Activated naive CD8-positive, alpha-beta T cell (primary cell): ENCODE measurements at regions not wholly inside any gene's neighbourhood (a gene's known extent, or its start where the extent isn't known, plus 50 kb on each side); places are given as distances from the start of the nearest gene placed in this dataset.

ENCODE experiments used
- H3K27ac Mint-ChIP-seq: one replicate; pipeline ENCODE4 v1.8.0; 2021; ENCODE audit warnings: mixed read lengths
- H3K27me3 Mint-ChIP-seq: one replicate; pipeline ENCODE4 v1.8.0; 2021; ENCODE audit warnings: mixed read lengths
- H3K36me3 Mint-ChIP-seq: one replicate; pipeline ENCODE4 v1.8.0; 2021; ENCODE audit warnings: mixed read lengths
- H3K4me1 Mint-ChIP-seq: one replicate; pipeline ENCODE4 v1.8.0; 2021; ENCODE audit warnings: low read depth, mixed read lengths
- H3K4me3 Mint-ChIP-seq: one replicate; pipeline ENCODE4 v1.8.0; 2021; ENCODE audit warnings: mild to moderate bottlenecking, mixed read lengths
- H3K9me3 Mint-ChIP-seq: one replicate; pipeline ENCODE4 v1.8.0; 2021; ENCODE audit warnings: low read depth, mixed read lengths

GRCh38 chr9:89994988-89995613 lies 390.3 kb downstream of the GADD45G start:
- Mint-ChIP-seq H3K27ac (no peak overlapping the region), H3K36me3 (no peaks in the 10 kb centered on the region), H3K4me3 (no peak overlapping the region), H3K27me3 (no peaks in the 10 kb centered on the region), H3K9me3 (no peaks in the 10 kb centered on the region), H3K4me1 (peaks cover 16% of the 10 kb centered on the region)

GRCh38 chr9:89996116-89996515 lies 391.3 kb downstream of the GADD45G start:
- Mint-ChIP-seq H3K4me3 (no peak overlapping the region), H3K27me3 (no peaks in the 10 kb centered on the region), H3K9me3 (no peaks in the 10 kb centered on the region), H3K27ac (no peak overlapping the region), H3K36me3 (no peaks in the 10 kb centered on the region), H3K4me1 (peaks cover 26% of the 10 kb centered on the region)

DNA sequence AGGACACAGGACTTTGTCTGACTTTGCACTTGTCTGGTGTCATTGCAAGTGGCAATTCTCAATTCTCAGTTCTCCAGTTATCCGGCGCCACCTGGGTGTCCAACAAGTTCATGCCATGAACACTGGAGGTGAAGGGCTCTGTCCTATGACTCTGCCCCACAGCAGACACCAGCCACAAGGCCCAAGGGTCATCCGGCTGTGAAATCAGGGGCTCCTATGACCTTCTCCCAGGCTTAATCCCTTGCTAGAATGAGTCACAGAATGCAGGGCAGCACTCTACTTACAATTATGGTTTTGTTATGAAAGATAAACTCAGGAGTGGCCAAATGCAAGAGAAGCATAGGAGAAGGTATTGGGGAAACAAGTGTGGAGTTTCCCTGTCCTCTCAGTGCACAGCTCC lies 392.0 kb downstream of the GADD45G start:
- no peaks in the 10 kb centered on the region for H3K9me3 Mint-ChIP-seq

GRCh38 chr9:89998633-89999032 lies 393.8 kb downstream of the GADD45G start:
- H3K27me3 Mint-ChIP-seq = no peaks in the 10 kb centered on the region
- H3K27ac Mint-ChIP-seq = peak overlapping the region; percentile 83
- H3K4me1 Mint-ChIP-seq = peaks cover 27% of the 10 kb centered on the region
- H3K4me3 Mint-ChIP-seq = no peak overlapping the region
- no peaks in the 10 kb centered on the region for H3K9me3 Mint-ChIP-seq
- H3K36me3 Mint-ChIP-seq = no peaks in the 10 kb centered on the region

More for the DNA sequence above, 392.0 kb downstream of the GADD45G start:
- no peaks in the 10 kb centered on the region for H3K36me3 Mint-ChIP-seq
- no peak overlapping the region for H3K4me3 Mint-ChIP-seq
- no peak overlapping the region for H3K27ac Mint-ChIP-seq
- H3K27me3 Mint-ChIP-seq = no peaks in the 10 kb centered on the region
- H3K4me1 Mint-ChIP-seq = peaks cover 27% of the 10 kb centered on the region

GRCh38 chr9:89999176-89999533 lies 394.3 kb downstream of the GADD45G start:
- Mint-ChIP-seq H3K27me3 (no peaks in the 10 kb centered on the region), H3K27ac (peak overlapping the region; percentile 82), H3K4me3 (peak overlapping the region; percentile 65), H3K4me1 (peaks cover 27% of the 10 kb centered on the region), H3K36me3 (no peaks in the 10 kb centered on the region), H3K9me3 (no peaks in the 10 kb centered on the region)

DNA sequence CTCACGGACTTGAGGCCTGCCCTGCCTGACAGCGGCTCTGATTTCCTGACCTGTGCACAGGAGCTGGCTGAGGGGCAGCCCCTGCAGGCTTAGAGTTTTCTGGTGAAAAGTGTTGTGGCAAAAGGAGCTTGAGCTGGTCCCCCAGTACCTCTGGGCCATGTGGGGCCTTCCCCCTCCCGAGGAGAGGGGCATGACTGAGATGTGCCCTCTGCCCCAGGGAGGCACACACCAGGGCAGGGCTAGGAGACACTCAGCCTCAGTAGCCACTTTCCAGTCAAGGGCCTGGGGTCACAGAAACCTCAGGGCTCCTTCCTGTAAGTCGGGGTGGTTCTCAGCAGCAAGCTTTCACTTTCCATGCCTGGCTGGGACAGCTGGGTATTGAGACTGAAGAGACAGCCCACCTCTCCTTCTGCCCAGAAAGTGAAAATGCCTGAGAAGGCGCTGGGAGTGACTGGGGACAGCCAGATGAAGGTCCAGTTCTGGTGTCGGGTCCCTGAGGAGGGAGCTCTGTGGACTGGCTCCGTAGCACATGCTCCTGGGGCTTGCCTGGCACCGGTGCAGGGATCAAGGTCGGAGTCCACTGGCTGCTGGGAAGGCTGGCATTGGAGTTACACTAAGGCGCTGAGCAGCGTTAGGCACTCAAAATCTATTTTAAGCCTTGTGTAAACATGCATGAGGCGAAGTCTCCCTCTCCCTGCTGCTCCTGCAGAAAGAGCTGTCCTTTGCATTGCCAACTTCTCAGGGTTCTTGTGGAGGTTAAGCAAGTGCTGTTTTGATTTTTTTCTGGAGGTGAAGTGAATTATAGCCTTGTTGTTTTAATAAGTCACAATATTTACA lies 394.9 kb downstream of the GADD45G start:
- Mint-ChIP-seq H3K4me3 (peak overlapping the region; percentile 65), H3K27ac (peak overlapping the region; percentile 82), H3K36me3 (no peaks in the 10 kb centered on the region), H3K9me3 (no peaks in the 10 kb centered on the region), H3K27me3 (no peaks in the 10 kb centered on the region), H3K4me1 (peaks cover 27% of the 10 kb centered on the region)

DNA sequence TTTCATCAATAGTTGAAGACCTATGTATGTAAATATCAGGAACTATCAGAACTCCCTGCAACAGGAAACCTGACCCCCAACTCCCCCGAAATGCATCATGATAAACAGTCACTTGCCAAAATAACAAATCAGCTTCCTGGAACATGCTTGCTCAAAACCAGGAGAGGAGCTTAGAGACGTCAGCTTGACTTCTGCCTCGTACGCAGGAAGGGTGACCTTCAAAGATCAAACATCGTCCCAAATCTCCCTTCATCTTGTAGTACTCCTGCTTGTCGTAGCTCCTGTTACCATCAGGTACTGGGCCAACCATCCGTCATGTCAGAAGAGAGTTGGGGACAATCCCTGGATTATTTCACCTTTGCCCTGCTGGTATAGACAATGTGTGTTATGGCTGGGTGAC lies 396.1 kb downstream of the GADD45G start:
- H3K4me3 Mint-ChIP-seq = peak overlapping the region; percentile 65
- peaks cover 27% of the 10 kb centered on the region for H3K4me1 Mint-ChIP-seq
- no peaks in the 10 kb centered on the region for H3K27me3 Mint-ChIP-seq
- H3K9me3 Mint-ChIP-seq = no peaks in the 10 kb centered on the region
- H3K27ac Mint-ChIP-seq = peak overlapping the region; percentile 82
- H3K36me3 Mint-ChIP-seq = no peaks in the 10 kb centered on the region

GRCh38 chr9:90001747-90002146 lies 396.9 kb downstream of the GADD45G start:
- Mint-ChIP-seq H3K27me3 (no peaks in the 10 kb centered on the region), H3K4me3 (no peak overlapping the region), H3K36me3 (no peaks in the 10 kb centered on the region), H3K9me3 (no peaks in the 10 kb centered on the region), H3K4me1 (peaks cover 27% of the 10 kb centered on the region), H3K27ac (no peak overlapping the region)

GRCh38 chr9:90002397-90003271 lies 397.8 kb downstream of the GADD45G start:
- peaks cover 27% of the 10 kb centered on the region for H3K4me1 Mint-ChIP-seq
- H3K27me3 Mint-ChIP-seq = no peaks in the 10 kb centered on the region
- H3K27ac Mint-ChIP-seq = peak overlapping the region; percentile 22
- H3K4me3 Mint-ChIP-seq = no peak overlapping the region
- no peaks in the 10 kb centered on the region for H3K9me3 Mint-ChIP-seq
- no peaks in the 10 kb centered on the region for H3K36me3 Mint-ChIP-seq

GRCh38 chr9:90005388-90005787 lies 400.6 kb downstream of the GADD45G start:
- peaks cover 8% of the 10 kb centered on the region for H3K4me1 Mint-ChIP-seq
- H3K27ac Mint-ChIP-seq = no peak overlapping the region

GRCh38 chr9:90007516-90008440 lies 403.0 kb downstream of the GADD45G start:
- H3K9me3 Mint-ChIP-seq = no peaks in the 10 kb centered on the region

More at GRCh38 chr9:90005388-90005787, 400.6 kb downstream of the GADD45G start:
- peaks cover 3% of the 10 kb centered on the region for H3K27me3 Mint-ChIP-seq
- no peak overlapping the region for H3K4me3 Mint-ChIP-seq
- H3K36me3 Mint-ChIP-seq = no peaks in the 10 kb centered on the region
- no peaks in the 10 kb centered on the region for H3K9me3 Mint-ChIP-seq

DNA sequence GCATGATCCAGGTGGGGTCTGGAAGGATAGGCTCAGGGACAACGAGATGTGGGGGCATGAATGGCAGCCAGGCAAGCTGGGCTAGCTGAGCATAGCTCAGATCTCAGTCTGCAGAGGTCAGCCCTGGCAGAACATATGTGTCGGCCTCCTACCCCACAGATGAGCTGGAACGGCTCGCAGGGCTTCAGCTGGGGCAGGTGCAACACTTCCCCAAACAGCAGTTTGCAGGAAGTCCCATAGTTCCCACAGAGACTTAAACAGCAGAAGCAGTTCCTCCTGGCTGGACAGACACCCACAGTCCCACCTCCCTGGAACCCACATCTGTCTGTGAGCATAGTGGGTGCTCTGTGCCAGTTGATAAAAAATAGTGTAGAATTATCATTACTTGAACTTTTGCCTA lies 404.6 kb downstream of the GADD45G start:
- H3K4me1 Mint-ChIP-seq = no peaks in the 10 kb centered on the region
- no peak overlapping the region for H3K4me3 Mint-ChIP-seq
- H3K9me3 Mint-ChIP-seq = no peaks in the 10 kb centered on the region
- peaks cover 3% of the 10 kb centered on the region for H3K27me3 Mint-ChIP-seq
- no peaks in the 10 kb centered on the region for H3K36me3 Mint-ChIP-seq
- H3K27ac Mint-ChIP-seq = no peak overlapping the region

More at GRCh38 chr9:90007516-90008440, 403.0 kb downstream of the GADD45G start:
- Mint-ChIP-seq H3K27me3 (peaks cover 3% of the 10 kb centered on the region), H3K4me1 (no peaks in the 10 kb centered on the region), H3K36me3 (no peaks in the 10 kb centered on the region), H3K4me3 (no peak overlapping the region), H3K27ac (no peak overlapping the region)

GRCh38 chr9:90010793-90011192 lies 406.0 kb downstream of the GADD45G start:
- Mint-ChIP-seq H3K9me3 (no peaks in the 10 kb centered on the region), H3K4me3 (no peak overlapping the region), H3K36me3 (no peaks in the 10 kb centered on the region), H3K27ac (no peak overlapping the region), H3K27me3 (peaks cover 3% of the 10 kb centered on the region), H3K4me1 (no peaks in the 10 kb centered on the region)

GRCh38 chr9:90012949-90013348 lies 408.1 kb downstream of the GADD45G start:
- H3K4me1 Mint-ChIP-seq = no peaks in the 10 kb centered on the region
- no peaks in the 10 kb centered on the region for H3K36me3 Mint-ChIP-seq
- no peak overlapping the region for H3K4me3 Mint-ChIP-seq
- H3K27ac Mint-ChIP-seq = no peak overlapping the region
- H3K9me3 Mint-ChIP-seq = no peaks in the 10 kb centered on the region
- peaks cover 3% of the 10 kb centered on the region for H3K27me3 Mint-ChIP-seq
